ENCODE measurements at regions not wholly inside any gene's neighbourhood (a gene's known extent, or its start where the extent isn't known, plus 50 kb on each side); places are given as distances from the start of the nearest gene placed in this dataset.
A peak's percentile ranks its signal among the peaks of the same experiment; 100 is the strongest.
"Not testable (repeated sequence)": the region's sequence is repeated elsewhere in the genome, so short reads cannot be mapped to it uniquely, and the experiment has no call there.

GRCh38 chr13:18835754-18836153 lies 345.9 kb downstream of the TUBA3C start:
- H3K4me1 ChIP-seq (ENCODE audit: control insufficient read depth, insufficient read depth, low read length); H3K36me3 ChIP-seq (ENCODE audit: control insufficient read depth in 2 of 2, insufficient read depth in 1 of 2, low read length in 2 of 2); POLR2A ChIA-PET; H3K4me3 ChIP-seq (ENCODE audit: low read depth, low read length); H3K9me3 ChIP-seq (ENCODE audit: control insufficient read depth, insufficient read depth, low read depth, low read length); H3K27ac ChIP-seq (ENCODE audit: extremely low read depth, low read depth, low read length); CTCF ChIA-PET: not testable (repeated sequence)

- POLR2A ChIA-PET; H3K4me1 ChIP-seq (ENCODE audit: control insufficient read depth, insufficient read depth, low read length); H3K4me3 ChIP-seq (ENCODE audit: low read depth, low read length); H3K9me3 ChIP-seq (ENCODE audit: control insufficient read depth, insufficient read depth, low read depth, low read length); CTCF ChIA-PET; H3K36me3 ChIP-seq (ENCODE audit: control insufficient read depth in 2 of 2, insufficient read depth in 1 of 2, low read length in 2 of 2); H3K27ac ChIP-seq (ENCODE audit: extremely low read depth, low read depth, low read length): not testable (repeated sequence)
Observed at GRCh38 chr13:18824678-18825077, 356.9 kb downstream of the TUBA3C start.

GRCh38 chr13:18822655-18823639 lies 358.7 kb downstream of the TUBA3C start:
- POLR2A ChIA-PET; H3K4me1 ChIP-seq (ENCODE audit: control insufficient read depth, insufficient read depth, low read length); H3K9me3 ChIP-seq (ENCODE audit: control insufficient read depth, insufficient read depth, low read depth, low read length); H3K4me3 ChIP-seq (ENCODE audit: low read depth, low read length); H3K36me3 ChIP-seq (ENCODE audit: control insufficient read depth in 2 of 2, insufficient read depth in 1 of 2, low read length in 2 of 2); CTCF ChIA-PET; H3K27ac ChIP-seq (ENCODE audit: extremely low read depth, low read depth, low read length): not testable (repeated sequence)

GRCh38 chr13:18773988-18774387 lies 407.6 kb downstream of the TUBA3C start:
- H3K4me3 ChIP-seq (ENCODE audit: low read depth, low read length); H3K4me1 ChIP-seq (ENCODE audit: control insufficient read depth, insufficient read depth, low read length); H3K27ac ChIP-seq (ENCODE audit: extremely low read depth, low read depth, low read length); H3K36me3 ChIP-seq (ENCODE audit: control insufficient read depth in 2 of 2, insufficient read depth in 1 of 2, low read length in 2 of 2); CTCF ChIA-PET; POLR2A ChIA-PET; H3K9me3 ChIP-seq (ENCODE audit: control insufficient read depth, insufficient read depth, low read depth, low read length): not testable (repeated sequence)

GRCh38 chr13:18741696-18742095 lies 439.9 kb downstream of the TUBA3C start:
- H3K36me3 ChIP-seq (ENCODE audit: control insufficient read depth in 2 of 2, insufficient read depth in 1 of 2, low read length in 2 of 2); H3K4me1 ChIP-seq (ENCODE audit: control insufficient read depth, insufficient read depth, low read length); CTCF ChIA-PET; POLR2A ChIA-PET; H3K4me3 ChIP-seq (ENCODE audit: low read depth, low read length); H3K27ac ChIP-seq (ENCODE audit: extremely low read depth, low read depth, low read length); H3K9me3 ChIP-seq (ENCODE audit: control insufficient read depth, insufficient read depth, low read depth, low read length): not testable (repeated sequence)
- TF ChIP-seq REST (tag by site-specific recombination; IDR thresholded peaks at IDR 0.05) = peak; percentile 82

GRCh38 chr13:18739310-18739709 lies 442.3 kb downstream of the TUBA3C start:
- Histone ChIP-seq H3K4me3 (ENCODE audit: low read depth, low read length) (no peak overlapping the region), H3K36me3 (ENCODE audit: control insufficient read depth in 2 of 2, insufficient read depth in 1 of 2, low read length in 2 of 2) (no peaks in the 10 kb centered on the region), H3K27ac (ENCODE audit: extremely low read depth, low read depth, low read length) (no peak overlapping the region), H3K4me1 (ENCODE audit: control insufficient read depth, insufficient read depth, low read length) (no peaks in the 10 kb centered on the region), H3K9me3 (ENCODE audit: control insufficient read depth, insufficient read depth, low read depth, low read length) (no peaks in the 10 kb centered on the region)
- ChIA-PET CTCF (no interaction called here), POLR2A (no interaction called here)
- TF ChIP-seq ZNF843 (tag by site-specific recombination; IDR thresholded peaks at IDR 0.05) = no peak
- no peak for TF ChIP-seq ZXDB (tag by site-specific recombination; IDR thresholded peaks at IDR 0.05)
- TF ChIP-seq ZNF707 (tag by site-specific recombination; IDR thresholded peaks at IDR 0.05) = no peak
- no peak for TF ChIP-seq ZNF785 (tag by site-specific recombination; IDR thresholded peaks at IDR 0.05)
- TF ChIP-seq GLIS2 (tag by site-specific recombination; IDR thresholded peaks at IDR 0.05) = no peak
- TF ChIP-seq ZNF148 (tag by site-specific recombination; IDR thresholded peaks at IDR 0.05; ENCODE audit: borderline replicate concordance) = no peak
- no peak for TF ChIP-seq ZNF830 (tag by site-specific recombination; IDR thresholded peaks at IDR 0.05; ENCODE audit: low read depth)
- TF ChIP-seq MZF1 (tag by site-specific recombination; IDR thresholded peaks at IDR 0.05; ENCODE audit: borderline replicate concordance) = no peak
- no peak for TF ChIP-seq SALL2 (tag by site-specific recombination; IDR thresholded peaks at IDR 0.05; ENCODE audit: borderline replicate concordance)
- no peak for TF ChIP-seq HOXC10 (CRISPR knock-in tag; IDR thresholded peaks at IDR 0.05)
- no peak for TF ChIP-seq ZNF239 (tag by site-specific recombination; IDR thresholded peaks at IDR 0.05)

Data from HEK293 (cell line).